HepG2 (cell line): ENCODE measurements at regions not wholly inside any gene's neighbourhood (a gene's known extent, or its start where the extent isn't known, plus 50 kb on each side); places are given as distances from the start of the nearest gene placed in this dataset.
A peak's percentile ranks its signal among the peaks of the same experiment; 100 is the strongest.

Experiments used
- ATAC-seq: fragments of 200-7000 bp; cut with Tn5 transposase; 3 replicates; pipeline ENCODE4 v1.9.1; 2020; ENCODE audit warnings: mild to moderate bottlenecking, moderate library complexity
- BruUV-seq: library from RNA; stranded (reverse); fragments of 400-500 nt; replicated peaks from 2 replicates; lab custom pipeline; 2021; lab: Mats Ljungman, UMichigan
- CTCF ChIA-PET: fragments of 300-600 bp; formaldehyde crosslinking; extraction: SDS; loops from one replicate; lab custom pipeline; 2021; ENCODE audit warnings: low total read pairs, inconsistent platforms, low intra/inter-chr PET ratio; lab: Yijun Ruan, JAX
- POLR2A ChIA-PET: fragments of 350-600 bp; sonication (Branson Sonifier 250); formaldehyde crosslinking; loops from one replicate; lab custom pipeline; 2020; ENCODE audit warnings: antibody characterized with exemption, inconsistent platforms; lab: Yijun Ruan, JAX
- DNase-seq: peaks from one replicate; pipeline ENCODE4 v3.0.0-alpha.2; 2015; ENCODE audit warnings: low spot score
- FAIRE-seq: peaks from 3 replicates; lab custom pipeline; 2011; peaks lifted over from hg19 to GRCh38; lab: Jason Lieb, UNC
- H2AFZ ChIP-seq: one replicate; pipeline ENCODE4 v1.6.1; 2011; ENCODE audit warnings: low read length, inconsistent platforms
- H3K27ac ChIP-seq: fragments of 300-600 bp; 3 replicates; pipeline ENCODE4 v1.8.0; 2011; ENCODE audit warnings: mixed run types, mild to moderate bottlenecking, mixed read lengths, low read length, inconsistent platforms; ENCODE audit not compliant: insufficient read depth; ENCODE audit errors: extremely low read length
- H3K27me3 ChIP-seq, 2 experiments: fragments of 200-600 bp in 1 of 2; 2 replicates in 1 of 2; 3 replicates in 1 of 2; pipeline versions ENCODE4 v1.6.0 to v1.8.0; 2011; ENCODE audit warnings: low read length in 2 of 2, mild to moderate bottlenecking in 2 of 2, moderate library complexity in 2 of 2, inconsistent platforms in 1 of 2; ENCODE audit not compliant: insufficient read depth in 2 of 2, control insufficient read depth in 1 of 2
- H3K36me3 ChIP-seq, 2 experiments: fragments of 200-600 bp in 1 of 2; replicated peaks in 1 of 2; 2 replicates in 1 of 2; 3 replicates in 1 of 2; pipeline versions ENCODE4 v1.5.1 to v1.8.0; 2011; ENCODE audit warnings: low read length in 2 of 2, inconsistent platforms in 1 of 2; ENCODE audit not compliant: insufficient read depth in 2 of 2, control insufficient read depth in 1 of 2
- H3K4me1 ChIP-seq: 2 replicates; pipeline ENCODE4 v1.5.1; 2012; ENCODE audit warnings: low read length, inconsistent platforms; ENCODE audit not compliant: insufficient read depth
- H3K4me2 ChIP-seq: 2 replicates; pipeline ENCODE4 v1.6.0; 2011; ENCODE audit warnings: low read depth, low read length, inconsistent platforms
- H3K4me3 ChIP-seq, 3 experiments: fragments of 200-600 bp in 1 of 3; sonication (generic), shearing (Covaris generic) in 1 of 3; replicated peaks in 1 of 3; 2 replicates each; pipeline ENCODE4 v1.5.1; 2011 to 2016; ENCODE audit warnings: low read length in 3 of 3, inconsistent platforms in 2 of 3, low read depth in 2 of 3, mild to moderate bottlenecking in 2 of 3, control low read depth in 1 of 3, mixed read lengths in 1 of 3; ENCODE audit not compliant: insufficient read depth in 1 of 3
- H3K79me2 ChIP-seq: one replicate; pipeline ENCODE4 v1.6.1; 2011; ENCODE audit warnings: low read length, inconsistent platforms; ENCODE audit not compliant: insufficient read depth
- H3K9ac ChIP-seq: 2 replicates; pipeline ENCODE4 v1.6.0; 2011; ENCODE audit warnings: mild to moderate bottlenecking, low read depth, low read length, inconsistent platforms; ENCODE audit not compliant: insufficient read depth
- H3K9me3 ChIP-seq: 2 replicates; pipeline ENCODE4 v1.5.1; 2012; ENCODE audit warnings: mild to moderate bottlenecking, low read length
- H4K20me1 ChIP-seq: 2 replicates; pipeline ENCODE4 v1.6.0; 2011; ENCODE audit warnings: inconsistent platforms, mild to moderate bottlenecking, low read length, moderate library complexity; ENCODE audit not compliant: insufficient read depth
- ATM ChIP-seq: fragments of 450-650 bp; IDR thresholded peaks from 2 replicates; pipeline ENCODE4 v1.7.1; 2017; ENCODE audit warnings: mild to moderate bottlenecking, borderline replicate concordance
- CEBPB ChIP-seq: IDR thresholded peaks from 2 replicates; pipeline ENCODE4 v1.6.1; 2011; ENCODE audit warnings: low read depth, low read length, improper control_type of control experiment, borderline replicate concordance
- NCOR1 ChIP-seq: fragments of 200-600 bp; sonication (generic); IDR thresholded peaks from 2 replicates; pipeline ENCODE4 v1.7.0; 2017; ENCODE audit warnings: antibody characterized with exemption, low read length, borderline replicate concordance
- ZBTB1 ChIP-seq: sonication (generic); formaldehyde crosslinking; IDR thresholded peaks from 2 replicates; pipeline ENCODE4 v1.4.0; 2020; ENCODE audit warnings: missing genetic modification reagents, borderline replicate concordance
- ZFP1 ChIP-seq: IDR thresholded peaks from 2 replicates; pipeline ENCODE4 v1.6.1; 2016
- ZNF572 ChIP-seq: sonication (generic); formaldehyde crosslinking; IDR thresholded peaks from 2 replicates; pipeline ENCODE4 v1.5.1; 2020; ENCODE audit warnings: mild to moderate bottlenecking, missing genetic modification reagents
- ZSCAN25 ChIP-seq: sonication (generic); formaldehyde crosslinking; IDR thresholded peaks from 2 replicates; pipeline ENCODE4 v1.8.0; 2022; ENCODE audit warnings: mild to moderate bottlenecking, missing genetic modification reagents
- WGBS: methylation state at CpG from one replicate; pipeline ENCODE4 v1.1.6; 2017; ENCODE audit warnings: low lambda C conversion rate; 5-methylcytosine and 5-hydroxymethylcytosine counted together
- in situ Hi-C: cut with HindIII; loops from 2 replicates; pipeline ENCODE4 v1.10.0; 2017; ENCODE audit warnings: low pct_unique_long_range_greater_than_20kb; ENCODE audit not compliant: extremely low pct_ligation_motif_present
- intact Hi-C: fragments of 100-400 bp; cut with micrococcal nuclease; formaldehyde crosslinking; loops from one replicate; pipeline ENCODE4 v1.10.0; 2022; ENCODE audit not compliant: unreplicated experiment
- TF ChIP-seq, protein P1 (sequence below): sonication (generic); formaldehyde crosslinking; IDR thresholded peaks from 2 replicates; pipeline ENCODE4 v1.5.0; 2020; ENCODE audit warnings: mild to moderate bottlenecking, missing genetic modification reagents
- TF ChIP-seq, protein P2 (sequence below): sonication (generic); formaldehyde crosslinking; IDR thresholded peaks from 2 replicates; pipeline ENCODE4 v1.5.1; 2020; ENCODE audit warnings: mild to moderate bottlenecking, missing genetic modification reagents, borderline replicate concordance
- TF ChIP-seq, protein P3 (sequence below): sonication (generic); formaldehyde crosslinking; IDR thresholded peaks from 2 replicates; pipeline ENCODE4 v1.4.0; 2020; ENCODE audit warnings: mild to moderate bottlenecking, missing genetic modification reagents, borderline replicate concordance

DNA sequence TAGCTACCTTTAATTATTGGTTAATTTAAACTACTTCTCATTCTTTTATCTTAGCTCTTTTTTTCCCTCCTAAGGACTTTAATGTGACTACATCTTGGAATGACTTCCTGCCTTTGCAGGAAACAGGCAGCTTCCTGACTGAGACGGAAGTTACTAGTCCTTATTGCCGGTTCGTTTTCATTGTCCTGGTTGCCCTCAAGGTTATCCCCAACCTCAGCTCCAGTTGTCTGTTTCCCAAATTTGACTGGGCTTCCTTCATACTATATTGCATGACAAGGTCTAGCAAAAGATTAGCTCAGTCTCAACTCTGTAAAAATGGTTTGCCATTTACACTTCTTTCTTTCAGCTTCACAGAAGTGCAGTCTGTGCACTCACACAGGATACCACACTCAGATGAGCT lies 109.9 kb upstream of the DDX53 start (continued):
- TF ChIP-seq ATM, result no peak
- TF ChIP-seq, all 625 proteins: peak for 0

DNA sequence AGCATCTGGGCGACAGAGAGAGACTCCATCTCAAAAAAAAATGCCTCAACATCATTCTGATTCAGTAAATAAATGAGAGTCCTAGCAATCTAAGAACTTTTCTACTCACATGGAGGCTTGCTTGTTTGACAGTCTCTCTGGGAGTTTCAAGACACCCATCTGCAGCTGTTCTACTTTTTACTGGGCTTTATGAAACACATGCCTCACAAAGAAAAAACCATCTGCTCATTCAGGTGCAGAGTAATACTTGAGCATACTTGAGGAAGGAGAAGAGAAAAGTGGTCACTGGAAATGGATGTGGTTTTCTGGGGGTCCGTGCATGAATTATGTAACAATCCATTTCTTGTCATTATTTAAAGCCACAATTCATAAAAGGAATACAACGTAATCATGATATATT lies 87.1 kb upstream of the DDX53 start:
- no TSS peak for BruUV-seq
- WGBS, result 4% methylated on average over 3 of the region's 3 CpGs
- Histone ChIP-seq H3K36me3 (no peaks in the 10 kb centered on the region), H4K20me1 (no peaks in the 10 kb centered on the region), H3K9me3 (no peaks in the 10 kb centered on the region), H3K79me2 (no peaks in the 10 kb centered on the region), H3K27ac (no peak overlapping the region), H3K4me1 (no peaks in the 10 kb centered on the region), H3K4me2 (no peak overlapping the region), H3K4me3 (no peak overlapping the region), H3K27me3 (no peaks in the 10 kb centered on the region), H3K9ac (no peak overlapping the region), H2AFZ (no peak overlapping the region)
- no peak for FAIRE-seq
- intact Hi-C loops, result no loop called here
- no peak for TF ChIP-seq NCOR1
- CTCF ChIA-PET, result no interaction called here
- in situ Hi-C loops, result no loop called here
- no peak for ATAC-seq
- DNase-seq, result no peak
- POLR2A ChIA-PET, result no interaction called here

DNA sequence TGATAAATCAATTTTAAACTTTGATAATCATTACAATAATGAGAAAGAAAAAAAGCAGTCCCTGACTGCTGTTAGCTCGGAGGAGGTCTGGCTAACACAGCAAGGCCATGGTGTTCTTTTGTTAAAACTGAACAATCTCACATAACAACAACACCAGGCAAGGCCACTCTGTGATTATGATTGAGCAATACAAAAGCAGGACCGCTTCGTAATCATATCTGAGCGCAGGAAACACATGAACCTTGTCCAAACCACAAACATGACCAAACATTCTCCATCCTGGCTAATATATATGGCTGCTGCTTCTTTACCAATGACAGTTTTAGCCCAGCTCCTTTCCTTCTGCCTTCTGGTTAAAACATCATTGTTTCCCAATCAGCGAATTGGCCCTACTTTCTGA lies 76.8 kb upstream of the DDX53 start:
- Histone ChIP-seq H3K4me2 (no peak overlapping the region), H3K9me3 (no peaks in the 10 kb centered on the region), H3K4me1 (no peaks in the 10 kb centered on the region)
- ChIA-PET POLR2A (no interaction called here), CTCF (no interaction called here)
- WGBS, result 3% methylated on average over 2 of the region's 5 CpGs
- ATAC-seq, result no peak
- TF ChIP-seq, protein P1, sequence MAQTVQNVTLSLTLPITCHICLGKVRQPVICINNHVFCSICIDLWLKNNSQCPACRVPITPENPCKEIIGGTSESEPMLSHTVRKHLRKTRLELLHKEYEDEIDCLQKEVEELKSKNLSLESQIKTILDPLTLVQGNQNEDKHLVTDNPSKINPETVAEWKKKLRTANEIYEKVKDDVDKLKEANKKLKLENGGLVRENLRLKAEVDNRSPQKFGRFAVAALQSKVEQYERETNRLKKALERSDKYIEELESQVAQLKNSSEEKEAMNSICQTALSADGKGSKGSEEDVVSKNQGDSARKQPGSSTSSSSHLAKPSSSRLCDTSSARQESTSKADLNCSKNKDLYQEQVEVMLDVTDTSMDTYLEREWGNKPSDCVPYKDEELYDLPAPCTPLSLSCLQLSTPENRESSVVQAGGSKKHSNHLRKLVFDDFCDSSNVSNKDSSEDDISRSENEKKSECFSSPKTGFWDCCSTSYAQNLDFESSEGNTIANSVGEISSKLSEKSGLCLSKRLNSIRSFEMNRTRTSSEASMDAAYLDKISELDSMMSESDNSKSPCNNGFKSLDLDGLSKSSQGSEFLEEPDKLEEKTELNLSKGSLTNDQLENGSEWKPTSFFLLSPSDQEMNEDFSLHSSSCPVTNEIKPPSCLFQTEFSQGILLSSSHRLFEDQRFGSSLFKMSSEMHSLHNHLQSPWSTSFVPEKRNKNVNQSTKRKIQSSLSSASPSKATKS (CRISPR knock-in tag), result no peak
- TF ChIP-seq ZFP1 (CRISPR knock-in tag), result no peak
- TF ChIP-seq, protein P2, sequence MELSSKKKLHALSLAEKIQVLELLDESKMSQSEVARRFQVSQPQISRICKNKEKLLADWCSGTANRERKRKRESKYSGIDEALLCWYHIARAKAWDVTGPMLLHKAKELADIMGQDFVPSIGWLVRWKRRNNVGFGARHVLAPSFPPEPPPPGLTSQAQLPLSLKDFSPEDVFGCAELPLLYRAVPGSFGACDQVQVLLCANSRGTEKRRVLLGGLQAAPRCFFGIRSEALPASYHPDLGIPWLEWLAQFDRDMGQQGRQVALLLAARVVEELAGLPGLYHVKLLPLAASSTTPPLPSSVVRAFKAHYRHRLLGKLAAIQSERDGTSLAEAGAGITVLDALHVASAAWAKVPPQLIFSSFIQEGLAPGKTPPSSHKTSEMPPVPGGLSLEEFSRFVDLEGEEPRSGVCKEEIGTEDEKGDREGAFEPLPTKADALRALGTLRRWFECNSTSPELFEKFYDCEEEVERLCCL (CRISPR knock-in tag), result no peak
- TF ChIP-seq ZSCAN25, result no peak
- no peak for TF ChIP-seq ZNF572 (CRISPR knock-in tag)
- TF ChIP-seq ZBTB1, result no peak
- peak; percentile 53; the same call in 1 of the 2 replicates for TF ChIP-seq CEBPB
- TF ChIP-seq, protein P3, sequence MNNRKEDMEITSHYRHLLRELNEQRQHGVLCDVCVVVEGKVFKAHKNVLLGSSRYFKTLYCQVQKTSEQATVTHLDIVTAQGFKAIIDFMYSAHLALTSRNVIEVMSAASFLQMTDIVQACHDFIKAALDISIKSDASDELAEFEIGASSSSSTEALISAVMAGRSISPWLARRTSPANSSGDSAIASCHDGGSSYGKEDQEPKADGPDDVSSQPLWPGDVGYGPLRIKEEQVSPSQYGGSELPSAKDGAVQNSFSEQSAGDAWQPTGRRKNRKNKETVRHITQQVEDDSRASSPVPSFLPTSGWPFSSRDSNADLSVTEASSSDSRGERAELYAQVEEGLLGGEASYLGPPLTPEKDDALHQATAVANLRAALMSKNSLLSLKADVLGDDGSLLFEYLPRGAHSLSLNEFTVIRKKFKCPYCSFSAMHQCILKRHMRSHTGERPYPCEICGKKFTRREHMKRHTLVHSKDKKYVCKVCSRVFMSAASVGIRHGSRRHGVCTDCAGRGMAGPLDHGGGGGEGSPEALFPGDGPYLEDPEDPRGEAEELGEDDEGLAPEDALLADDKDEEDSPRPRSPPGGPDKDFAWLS (CRISPR knock-in tag), result no peak
- TF ChIP-seq, all 625 proteins: peak for 1
- no peak overlapping the region for H3K27ac ChIP-seq
- H3K27me3 ChIP-seq, result no peaks in the 10 kb centered on the region
- DNase-seq (no peak), FAIRE-seq (no peak)
- intact Hi-C loops (no loop called here), in situ Hi-C loops (no loop called here)
- H3K36me3 ChIP-seq, result no peaks in the 10 kb centered on the region
- H3K9ac ChIP-seq, result no peak overlapping the region
- no peak overlapping the region for H2AFZ ChIP-seq
- BruUV-seq, result no TSS peak
- no peaks in the 10 kb centered on the region for H3K79me2 ChIP-seq
- H3K4me3 ChIP-seq, result no peak overlapping the region
- no peaks in the 10 kb centered on the region for H4K20me1 ChIP-seq
